ENCODE measurements at regions not wholly inside any gene's neighbourhood (a gene's known extent, or its start where the extent isn't known, plus 50 kb on each side); places are given as distances from the start of the nearest gene placed in this dataset.

- H3K27ac ChIP-seq (ENCODE audit: low read depth, low read length), result no peak overlapping the region
- no peaks in the 10 kb centered on the region for H3K4me1 ChIP-seq (ENCODE audit: control insufficient read depth in 3 of 3, insufficient read depth in 3 of 3, low read length in 3 of 3)
- no peaks in the 10 kb centered on the region for H3K9me3 ChIP-seq (ENCODE audit: control insufficient read depth in 3 of 3, low read length in 3 of 3)
- no peak overlapping the region for H3K4me3 ChIP-seq (ENCODE audit: low read length in 3 of 3)
- no peak overlapping the region for H3K9ac ChIP-seq (ENCODE audit: low read depth in 1 of 3, low read length in 3 of 3)
- H3K36me3 ChIP-seq (ENCODE audit: control insufficient read depth in 3 of 3, insufficient read depth in 3 of 3, low read length in 3 of 3), result no peaks in the 10 kb centered on the region
- no peaks in the 10 kb centered on the region for H3K27me3 ChIP-seq (ENCODE audit: control insufficient read depth in 3 of 3, insufficient read depth in 3 of 3, low read length in 3 of 3)
Measured at GRCh38 chr1:83015163-83015562, 983.8 kb downstream of the TTLL7 start.

GRCh38 chr1:83012950-83013349, 986.0 kb downstream of the TTLL7 start:
- no peaks in the 10 kb centered on the region for H3K4me1 ChIP-seq (ENCODE audit: control insufficient read depth in 3 of 3, insufficient read depth in 3 of 3, low read length in 3 of 3)
- no peaks in the 10 kb centered on the region for H3K9me3 ChIP-seq (ENCODE audit: control insufficient read depth in 3 of 3, low read length in 3 of 3)
- no peak overlapping the region for H3K27ac ChIP-seq (ENCODE audit: low read depth, low read length)
- no peaks in the 10 kb centered on the region for H3K36me3 ChIP-seq (ENCODE audit: control insufficient read depth in 3 of 3, insufficient read depth in 3 of 3, low read length in 3 of 3)
- no peak overlapping the region for H3K9ac ChIP-seq (ENCODE audit: low read depth in 1 of 3, low read length in 3 of 3)
- H3K27me3 ChIP-seq (ENCODE audit: control insufficient read depth in 3 of 3, insufficient read depth in 3 of 3, low read length in 3 of 3), result no peaks in the 10 kb centered on the region
- no peak overlapping the region for H3K4me3 ChIP-seq (ENCODE audit: low read length in 3 of 3)

GRCh38 chr1:83011265-83011664, 987.7 kb downstream of the TTLL7 start:
- Histone ChIP-seq H3K4me1 (ENCODE audit: control insufficient read depth in 3 of 3, insufficient read depth in 3 of 3, low read length in 3 of 3) (no peaks in the 10 kb centered on the region), H3K36me3 (ENCODE audit: control insufficient read depth in 3 of 3, insufficient read depth in 3 of 3, low read length in 3 of 3) (no peaks in the 10 kb centered on the region), H3K4me3 (ENCODE audit: low read length in 3 of 3) (no peak overlapping the region), H3K9ac (ENCODE audit: low read depth in 1 of 3, low read length in 3 of 3) (no peak overlapping the region), H3K27ac (ENCODE audit: low read depth, low read length) (no peak overlapping the region), H3K27me3 (ENCODE audit: control insufficient read depth in 3 of 3, insufficient read depth in 3 of 3, low read length in 3 of 3) (no peaks in the 10 kb centered on the region), H3K9me3 (ENCODE audit: control insufficient read depth in 3 of 3, low read length in 3 of 3) (no peaks in the 10 kb centered on the region)

- Histone ChIP-seq H3K9me3 (ENCODE audit: control insufficient read depth in 3 of 3, low read length in 3 of 3) (no peaks in the 10 kb centered on the region), H3K4me3 (ENCODE audit: low read length in 3 of 3) (no peak overlapping the region), H3K9ac (ENCODE audit: low read depth in 1 of 3, low read length in 3 of 3) (no peak overlapping the region), H3K27ac (ENCODE audit: low read depth, low read length) (no peak overlapping the region), H3K36me3 (ENCODE audit: control insufficient read depth in 3 of 3, insufficient read depth in 3 of 3, low read length in 3 of 3) (no peaks in the 10 kb centered on the region), H3K4me1 (ENCODE audit: control insufficient read depth in 3 of 3, insufficient read depth in 3 of 3, low read length in 3 of 3) (no peaks in the 10 kb centered on the region), H3K27me3 (ENCODE audit: control insufficient read depth in 3 of 3, insufficient read depth in 3 of 3, low read length in 3 of 3) (no peaks in the 10 kb centered on the region)
Measured at GRCh38 chr1:83006271-83006670, 992.7 kb downstream of the TTLL7 start.

GRCh38 chr1:83000286-83000685, 998.6 kb downstream of the TTLL7 start:
- Histone ChIP-seq H3K36me3 (ENCODE audit: control insufficient read depth in 3 of 3, insufficient read depth in 3 of 3, low read length in 3 of 3) (no peaks in the 10 kb centered on the region), H3K27me3 (ENCODE audit: control insufficient read depth in 3 of 3, insufficient read depth in 3 of 3, low read length in 3 of 3) (no peaks in the 10 kb centered on the region), H3K4me3 (ENCODE audit: low read length in 3 of 3) (no peak overlapping the region), H3K27ac (ENCODE audit: low read depth, low read length) (no peak overlapping the region), H3K9ac (ENCODE audit: low read depth in 1 of 3, low read length in 3 of 3) (no peak overlapping the region), H3K4me1 (ENCODE audit: control insufficient read depth in 3 of 3, insufficient read depth in 3 of 3, low read length in 3 of 3) (no peaks in the 10 kb centered on the region), H3K9me3 (ENCODE audit: control insufficient read depth in 3 of 3, low read length in 3 of 3) (no peaks in the 10 kb centered on the region)

GRCh38 chr1:82995951-82996350, 1003.0 kb downstream of the TTLL7 start:
- Histone ChIP-seq H3K4me1 (ENCODE audit: control insufficient read depth in 3 of 3, insufficient read depth in 3 of 3, low read length in 3 of 3) (peaks cover 0 to 7% (median 3%) of the 10 kb centered on the region in 3 donors), H3K4me3 (ENCODE audit: low read length in 3 of 3) (no peak overlapping the region), H3K9ac (ENCODE audit: low read depth in 1 of 3, low read length in 3 of 3) (no peak overlapping the region), H3K27ac (ENCODE audit: low read depth, low read length) (no peak overlapping the region), H3K27me3 (ENCODE audit: control insufficient read depth in 3 of 3, insufficient read depth in 3 of 3, low read length in 3 of 3) (no peaks in the 10 kb centered on the region), H3K9me3 (ENCODE audit: control insufficient read depth in 3 of 3, low read length in 3 of 3) (no peaks in the 10 kb centered on the region), H3K36me3 (ENCODE audit: control insufficient read depth in 3 of 3, insufficient read depth in 3 of 3, low read length in 3 of 3) (no peaks in the 10 kb centered on the region)

GRCh38 chr1:82994616-82995263, 1004.2 kb downstream of the TTLL7 start:
- H3K27ac ChIP-seq (ENCODE audit: low read depth, low read length), result no peak overlapping the region
- H3K9ac ChIP-seq (ENCODE audit: low read depth in 1 of 3, low read length in 3 of 3), result no peak overlapping the region
- H3K36me3 ChIP-seq (ENCODE audit: control insufficient read depth in 3 of 3, insufficient read depth in 3 of 3, low read length in 3 of 3), result no peaks in the 10 kb centered on the region
- H3K4me1 ChIP-seq (ENCODE audit: control insufficient read depth in 3 of 3, insufficient read depth in 3 of 3, low read length in 3 of 3), result peaks cover 0 to 7% (median 3%) of the 10 kb centered on the region in 3 donors
- no peaks in the 10 kb centered on the region for H3K27me3 ChIP-seq (ENCODE audit: control insufficient read depth in 3 of 3, insufficient read depth in 3 of 3, low read length in 3 of 3)
- no peak overlapping the region for H3K4me3 ChIP-seq (ENCODE audit: low read length in 3 of 3)
- H3K9me3 ChIP-seq (ENCODE audit: control insufficient read depth in 3 of 3, low read length in 3 of 3), result no peaks in the 10 kb centered on the region

- peaks cover 0 to 7% (median 3%) of the 10 kb centered on the region in 3 donors for H3K4me1 ChIP-seq (ENCODE audit: control insufficient read depth in 3 of 3, insufficient read depth in 3 of 3, low read length in 3 of 3)
- no peaks in the 10 kb centered on the region for H3K9me3 ChIP-seq (ENCODE audit: control insufficient read depth in 3 of 3, low read length in 3 of 3)
- H3K9ac ChIP-seq (ENCODE audit: low read depth in 1 of 3, low read length in 3 of 3), result no peak overlapping the region
- no peaks in the 10 kb centered on the region for H3K27me3 ChIP-seq (ENCODE audit: control insufficient read depth in 3 of 3, insufficient read depth in 3 of 3, low read length in 3 of 3)
- peak overlapping the region; percentile 2 for H3K27ac ChIP-seq (ENCODE audit: low read depth, low read length)
- no peaks in the 10 kb centered on the region for H3K36me3 ChIP-seq (ENCODE audit: control insufficient read depth in 3 of 3, insufficient read depth in 3 of 3, low read length in 3 of 3)
- peak overlapping the region in 1 of 3 donors; percentile 29 for H3K4me3 ChIP-seq (ENCODE audit: low read length in 3 of 3)
Measured at GRCh38 chr1:82991569-82991968, 1007.4 kb downstream of the TTLL7 start.

- H3K27ac ChIP-seq (ENCODE audit: low read depth, low read length), result no peak overlapping the region
- H3K9ac ChIP-seq (ENCODE audit: low read depth in 1 of 3, low read length in 3 of 3), result no peak overlapping the region
- H3K9me3 ChIP-seq (ENCODE audit: control insufficient read depth in 3 of 3, low read length in 3 of 3), result no peaks in the 10 kb centered on the region
- no peaks in the 10 kb centered on the region for H3K27me3 ChIP-seq (ENCODE audit: control insufficient read depth in 3 of 3, insufficient read depth in 3 of 3, low read length in 3 of 3)
- no peaks in the 10 kb centered on the region for H3K36me3 ChIP-seq (ENCODE audit: control insufficient read depth in 3 of 3, insufficient read depth in 3 of 3, low read length in 3 of 3)
- H3K4me1 ChIP-seq (ENCODE audit: control insufficient read depth in 3 of 3, insufficient read depth in 3 of 3, low read length in 3 of 3), result no peaks in the 10 kb centered on the region
- no peak overlapping the region for H3K4me3 ChIP-seq (ENCODE audit: low read length in 3 of 3)
Measured at GRCh38 chr1:82979593-82980236, 1019.2 kb downstream of the TTLL7 start.

GRCh38 chr1:82978461-82979324, 1020.2 kb downstream of the TTLL7 start:
- Histone ChIP-seq H3K27me3 (ENCODE audit: control insufficient read depth in 3 of 3, insufficient read depth in 3 of 3, low read length in 3 of 3) (no peaks in the 10 kb centered on the region), H3K9me3 (ENCODE audit: control insufficient read depth in 3 of 3, low read length in 3 of 3) (no peaks in the 10 kb centered on the region), H3K4me1 (ENCODE audit: control insufficient read depth in 3 of 3, insufficient read depth in 3 of 3, low read length in 3 of 3) (no peaks in the 10 kb centered on the region), H3K27ac (ENCODE audit: low read depth, low read length) (no peak overlapping the region), H3K36me3 (ENCODE audit: control insufficient read depth in 3 of 3, insufficient read depth in 3 of 3, low read length in 3 of 3) (no peaks in the 10 kb centered on the region), H3K4me3 (ENCODE audit: low read length in 3 of 3) (no peak overlapping the region), H3K9ac (ENCODE audit: low read depth in 1 of 3, low read length in 3 of 3) (no peak overlapping the region)

Measured in skeletal muscle tissue (tissue), 3 donors.